ENCODE measurements at regions not wholly inside any gene's neighbourhood (a gene's known extent, or its start where the extent isn't known, plus 50 kb on each side); places are given as distances from the start of the nearest gene placed in this dataset.

GRCh38 chr7:96449094-96449493 lies 127.2 kb upstream of the SLC25A13 start:
- TF ChIP-seq, protein P1, sequence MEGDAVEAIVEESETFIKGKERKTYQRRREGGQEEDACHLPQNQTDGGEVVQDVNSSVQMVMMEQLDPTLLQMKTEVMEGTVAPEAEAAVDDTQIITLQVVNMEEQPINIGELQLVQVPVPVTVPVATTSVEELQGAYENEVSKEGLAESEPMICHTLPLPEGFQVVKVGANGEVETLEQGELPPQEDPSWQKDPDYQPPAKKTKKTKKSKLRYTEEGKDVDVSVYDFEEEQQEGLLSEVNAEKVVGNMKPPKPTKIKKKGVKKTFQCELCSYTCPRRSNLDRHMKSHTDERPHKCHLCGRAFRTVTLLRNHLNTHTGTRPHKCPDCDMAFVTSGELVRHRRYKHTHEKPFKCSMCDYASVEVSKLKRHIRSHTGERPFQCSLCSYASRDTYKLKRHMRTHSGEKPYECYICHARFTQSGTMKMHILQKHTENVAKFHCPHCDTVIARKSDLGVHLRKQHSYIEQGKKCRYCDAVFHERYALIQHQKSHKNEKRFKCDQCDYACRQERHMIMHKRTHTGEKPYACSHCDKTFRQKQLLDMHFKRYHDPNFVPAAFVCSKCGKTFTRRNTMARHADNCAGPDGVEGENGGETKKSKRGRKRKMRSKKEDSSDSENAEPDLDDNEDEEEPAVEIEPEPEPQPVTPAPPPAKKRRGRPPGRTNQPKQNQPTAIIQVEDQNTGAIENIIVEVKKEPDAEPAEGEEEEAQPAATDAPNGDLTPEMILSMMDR (IDR thresholded peaks at IDR 0.05; ENCODE audit: insufficient read depth, low read length, poor library complexity, severe bottlenecking), result no peak
- no peaks in the 10 kb centered on the region for H3K27me3 ChIP-seq (ENCODE audit: control insufficient read depth, insufficient read depth, low read length)
- no peaks in the 10 kb centered on the region for H3K36me3 ChIP-seq (ENCODE audit: control insufficient read depth, insufficient read depth, low read length)
- DNase-seq (ENCODE audit: low read depth), result no peak
- no peak overlapping the region for H3K4me3 ChIP-seq (ENCODE audit: low read depth, low read length)

GRCh38 chr7:96447109-96447645 lies 125.3 kb upstream of the SLC25A13 start:
- no peak for DNase-seq (ENCODE audit: low read depth)
- no peak overlapping the region for H3K4me3 ChIP-seq (ENCODE audit: low read depth, low read length)
- TF ChIP-seq, protein P1 (IDR thresholded peaks at IDR 0.05; ENCODE audit: insufficient read depth, low read length, poor library complexity, severe bottlenecking), result no peak

DNA sequence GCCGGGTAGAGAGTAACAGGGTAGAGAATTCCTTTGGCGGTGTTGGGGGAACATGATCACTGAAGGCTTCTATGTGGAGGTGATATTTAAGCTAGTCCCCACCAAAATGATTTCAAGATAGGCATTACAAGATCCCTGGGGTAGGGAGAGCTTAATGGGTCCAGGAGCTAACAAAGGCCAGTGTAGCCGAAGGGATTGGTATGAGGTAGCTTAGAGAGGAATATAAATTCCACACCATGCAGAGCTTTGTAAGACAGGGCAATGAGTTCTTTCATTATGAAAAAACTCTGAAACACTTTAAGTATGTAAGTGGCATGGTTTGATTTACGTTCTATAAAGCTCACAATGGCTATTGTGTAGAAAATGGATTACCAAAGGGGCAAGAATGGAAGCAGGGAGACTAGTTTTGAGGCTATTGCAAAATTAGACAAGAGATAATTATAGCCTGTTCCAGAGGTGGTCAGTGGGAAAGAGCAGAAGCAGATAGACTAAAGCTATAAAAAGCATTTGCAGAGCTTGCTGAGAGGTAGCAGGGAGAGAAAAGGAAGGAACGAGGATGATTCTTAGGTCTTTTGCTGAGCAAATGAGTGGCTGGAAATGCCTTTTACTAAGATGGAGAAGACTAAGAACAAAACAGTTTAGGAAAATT lies 119.7 kb upstream of the SLC25A13 start:
- Histone ChIP-seq H3K27me3 (ENCODE audit: control insufficient read depth, insufficient read depth, low read length) (no peaks in the 10 kb centered on the region), H3K36me3 (ENCODE audit: control insufficient read depth, insufficient read depth, low read length) (no peaks in the 10 kb centered on the region), H3K4me3 (ENCODE audit: low read depth, low read length) (no peak overlapping the region)
- no peak for DNase-seq (ENCODE audit: low read depth)
- TF ChIP-seq, protein P1 (IDR thresholded peaks at IDR 0.05; ENCODE audit: insufficient read depth, low read length, poor library complexity, severe bottlenecking), result no peak

More at GRCh38 chr7:96447109-96447645, 125.3 kb upstream of the SLC25A13 start:
- Histone ChIP-seq H3K36me3 (ENCODE audit: control insufficient read depth, insufficient read depth, low read length) (no peaks in the 10 kb centered on the region), H3K27me3 (ENCODE audit: control insufficient read depth, insufficient read depth, low read length) (no peaks in the 10 kb centered on the region)

GRCh38 chr7:96440328-96440727 lies 118.4 kb upstream of the SLC25A13 start:
- no peak for DNase-seq (ENCODE audit: low read depth)
- H3K27me3 ChIP-seq (ENCODE audit: control insufficient read depth, insufficient read depth, low read length), result no peaks in the 10 kb centered on the region
- no peaks in the 10 kb centered on the region for H3K36me3 ChIP-seq (ENCODE audit: control insufficient read depth, insufficient read depth, low read length)
- TF ChIP-seq, protein P1 (IDR thresholded peaks at IDR 0.05; ENCODE audit: insufficient read depth, low read length, poor library complexity, severe bottlenecking), result no peak
- H3K4me3 ChIP-seq (ENCODE audit: low read depth, low read length), result no peak overlapping the region

GRCh38 chr7:96436880-96437279 lies 115.0 kb upstream of the SLC25A13 start:
- TF ChIP-seq, protein P1 (IDR thresholded peaks at IDR 0.05; ENCODE audit: insufficient read depth, low read length, poor library complexity, severe bottlenecking), result no peak
- DNase-seq (ENCODE audit: low read depth), result no peak
- Histone ChIP-seq H3K36me3 (ENCODE audit: control insufficient read depth, insufficient read depth, low read length) (no peaks in the 10 kb centered on the region), H3K27me3 (ENCODE audit: control insufficient read depth, insufficient read depth, low read length) (no peaks in the 10 kb centered on the region), H3K4me3 (ENCODE audit: low read depth, low read length) (no peak overlapping the region)

- TF ChIP-seq, protein P1 (IDR thresholded peaks at IDR 0.05; ENCODE audit: insufficient read depth, low read length, poor library complexity, severe bottlenecking), result no peak
- Histone ChIP-seq H3K4me3 (ENCODE audit: low read depth, low read length) (no peak overlapping the region), H3K27me3 (ENCODE audit: control insufficient read depth, insufficient read depth, low read length) (no peaks in the 10 kb centered on the region), H3K36me3 (ENCODE audit: control insufficient read depth, insufficient read depth, low read length) (no peaks in the 10 kb centered on the region)
- no peak for DNase-seq (ENCODE audit: low read depth)
These were observed 108.5 kb upstream of the SLC25A13 start for GRCh38 chr7:96430356-96430755.

Measured in kidney epithelial cell (primary cell).